ENCODE measurements at regions not wholly inside any gene's neighbourhood (a gene's known extent, or its start where the extent isn't known, plus 50 kb on each side); places are given as distances from the start of the nearest gene placed in this dataset.

DNA sequence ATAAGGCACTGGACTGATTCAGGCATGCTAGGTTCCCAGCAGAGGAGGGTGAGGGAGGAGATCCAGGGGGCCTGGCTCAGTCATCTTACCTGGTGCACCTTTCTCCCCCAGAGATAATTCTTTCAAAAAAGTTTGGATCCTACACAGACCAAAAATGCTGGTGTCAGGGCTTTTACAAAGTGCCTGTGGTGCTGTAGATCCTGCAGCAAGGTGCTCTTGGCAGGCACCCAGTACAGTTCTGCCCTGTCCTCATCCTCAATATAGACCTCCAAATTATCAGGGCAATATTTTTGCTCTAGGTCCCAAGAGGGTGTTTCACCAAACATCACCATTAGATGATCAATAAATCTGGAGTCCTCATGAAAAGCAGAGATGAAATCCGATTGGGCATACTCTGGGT lies 78.5 kb upstream of the IGFBP3 start:
- ATAC-seq = no peak

DNA sequence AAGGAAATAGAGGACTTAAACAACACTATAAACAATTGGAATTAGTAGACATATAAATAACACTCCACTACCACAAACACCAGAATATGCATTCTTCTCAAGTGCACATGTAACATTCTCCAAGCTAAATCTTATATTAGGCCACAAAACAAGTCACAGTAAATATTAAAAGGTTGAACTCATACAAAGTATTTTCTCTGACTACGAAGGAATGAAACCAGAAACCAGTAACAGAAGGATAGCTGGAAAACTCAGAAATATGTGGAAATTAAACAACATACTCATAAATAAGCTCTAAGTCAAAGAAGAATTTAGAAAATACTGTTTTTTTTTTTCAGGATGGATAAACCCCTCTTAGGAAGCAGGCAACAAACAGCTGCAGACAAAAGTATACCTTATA lies 77.4 kb upstream of the IGFBP3 start:
- TF ChIP-seq POLR2A (IDR thresholded peaks at IDR 0.05) = no peak
- TF ChIP-seq, protein P1, sequence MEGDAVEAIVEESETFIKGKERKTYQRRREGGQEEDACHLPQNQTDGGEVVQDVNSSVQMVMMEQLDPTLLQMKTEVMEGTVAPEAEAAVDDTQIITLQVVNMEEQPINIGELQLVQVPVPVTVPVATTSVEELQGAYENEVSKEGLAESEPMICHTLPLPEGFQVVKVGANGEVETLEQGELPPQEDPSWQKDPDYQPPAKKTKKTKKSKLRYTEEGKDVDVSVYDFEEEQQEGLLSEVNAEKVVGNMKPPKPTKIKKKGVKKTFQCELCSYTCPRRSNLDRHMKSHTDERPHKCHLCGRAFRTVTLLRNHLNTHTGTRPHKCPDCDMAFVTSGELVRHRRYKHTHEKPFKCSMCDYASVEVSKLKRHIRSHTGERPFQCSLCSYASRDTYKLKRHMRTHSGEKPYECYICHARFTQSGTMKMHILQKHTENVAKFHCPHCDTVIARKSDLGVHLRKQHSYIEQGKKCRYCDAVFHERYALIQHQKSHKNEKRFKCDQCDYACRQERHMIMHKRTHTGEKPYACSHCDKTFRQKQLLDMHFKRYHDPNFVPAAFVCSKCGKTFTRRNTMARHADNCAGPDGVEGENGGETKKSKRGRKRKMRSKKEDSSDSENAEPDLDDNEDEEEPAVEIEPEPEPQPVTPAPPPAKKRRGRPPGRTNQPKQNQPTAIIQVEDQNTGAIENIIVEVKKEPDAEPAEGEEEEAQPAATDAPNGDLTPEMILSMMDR (IDR thresholded peaks at IDR 0.05) = no peak
- Histone ChIP-seq H3K4me3 (no peak overlapping the region), H3K9me3 (peaks cover 0 to 51% (median 20%) of the 10 kb centered on the region in 12 donors), H3K27ac (no peak overlapping the region), H3K36me3 (no peaks in the 10 kb centered on the region), H3K4me1 (no peaks in the 10 kb centered on the region), H3K27me3 (no peaks in the 10 kb centered on the region)
- 91 to 97% (median 94%) methylated on average over 1 of the region's 1 CpG for WGBS, 4 donors
- DNase-seq (no peak), ATAC-seq (no peak)
- intact Hi-C loops (cut with DNase I) = no loop called here

More for the DNA sequence above, 78.5 kb upstream of the IGFBP3 start:
- H3K36me3 ChIP-seq = no peaks in the 10 kb centered on the region
- H3K27me3 ChIP-seq = no peaks in the 10 kb centered on the region
- no peak overlapping the region for H3K27ac ChIP-seq
- DNase-seq = no peak
- no peak overlapping the region for H3K4me3 ChIP-seq
- 33 to 100% (median 76%) methylated on average over 1 of the region's 1 CpG for WGBS, 4 donors
- intact Hi-C loops (cut with DNase I) = no loop called here
- H3K9me3 ChIP-seq = peaks cover 0 to 51% (median 20%) of the 10 kb centered on the region in 12 donors
- no peaks in the 10 kb centered on the region for H3K4me1 ChIP-seq
- TF ChIP-seq POLR2A (IDR thresholded peaks at IDR 0.05) = no peak
- TF ChIP-seq, protein P1 (IDR thresholded peaks at IDR 0.05) = no peak

DNA sequence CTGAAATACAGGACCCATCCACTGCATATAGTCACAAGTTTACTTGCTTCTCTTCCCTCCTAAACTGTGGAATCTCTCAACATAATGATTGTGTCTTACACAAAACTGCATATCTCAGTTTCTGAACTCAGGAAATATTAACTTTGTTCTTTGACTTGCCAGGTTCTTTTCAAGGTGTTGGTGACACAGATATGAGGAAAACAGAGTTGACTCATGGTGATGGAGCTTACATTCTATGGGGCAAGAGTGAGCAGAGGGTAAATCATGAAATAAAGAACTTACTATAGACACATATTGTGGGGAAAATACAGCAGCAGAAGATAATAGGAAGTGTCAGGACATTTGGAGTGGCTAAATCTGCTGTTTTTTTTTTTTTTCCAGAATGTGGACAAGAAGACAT lies 72.5 kb upstream of the IGFBP3 start:
- H3K36me3 ChIP-seq = no peaks in the 10 kb centered on the region
- H3K9me3 ChIP-seq = peaks cover 0 to 36% (median 20%) of the 10 kb centered on the region in 12 donors
- H3K4me3 ChIP-seq = no peak overlapping the region
- H3K27ac ChIP-seq = no peak overlapping the region
- no peaks in the 10 kb centered on the region for H3K27me3 ChIP-seq
- TF ChIP-seq POLR2A (IDR thresholded peaks at IDR 0.05) = no peak
- TF ChIP-seq, protein P1 (IDR thresholded peaks at IDR 0.05) = no peak
- no peaks in the 10 kb centered on the region for H3K4me1 ChIP-seq
- ATAC-seq (no peak), DNase-seq (no peak)
- intact Hi-C loops (cut with DNase I) = no loop called here

DNA sequence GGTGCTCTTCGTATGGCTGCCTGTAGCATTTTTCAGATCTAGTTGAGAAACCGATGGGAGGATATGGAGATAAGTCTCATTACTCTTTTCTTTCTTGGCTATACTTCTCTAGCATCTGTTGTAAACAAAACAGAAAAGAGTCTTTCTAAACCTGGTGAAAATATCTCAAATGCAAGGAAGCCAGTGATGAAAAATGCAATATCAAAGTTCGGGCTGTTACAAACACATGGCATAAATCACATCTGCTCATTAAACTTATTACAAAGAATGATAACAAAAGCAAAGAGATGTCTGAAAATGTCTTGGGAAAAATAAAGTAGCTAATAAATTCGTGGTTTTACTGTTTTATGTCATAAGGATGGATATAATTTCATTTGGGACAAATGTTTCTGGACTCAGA lies 71.8 kb upstream of the IGFBP3 start:
- ATAC-seq = no peak

DNA sequence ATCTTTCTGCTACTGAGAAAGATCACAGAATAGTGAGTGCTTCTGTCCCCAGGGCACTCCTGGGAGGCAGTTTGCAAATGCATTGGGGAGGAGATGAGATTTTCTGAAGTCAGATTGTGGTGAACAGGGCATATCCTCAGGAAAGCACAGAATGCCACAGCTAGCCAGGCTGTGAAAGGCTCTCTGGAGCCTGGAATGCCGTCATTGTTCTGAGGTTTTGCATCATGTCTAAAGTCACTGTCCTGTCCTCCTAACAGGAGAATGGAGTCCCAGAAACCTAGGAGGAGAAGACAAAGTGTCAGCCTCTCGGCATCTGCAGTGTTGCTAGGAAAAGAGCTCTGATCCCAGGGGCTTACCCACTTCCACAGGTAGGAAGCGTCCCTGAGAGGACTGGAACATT lies 69.2 kb upstream of the IGFBP3 start:
- 60 to 66% (median 60%) methylated on average over 3 of the region's 3 CpGs for WGBS, 4 donors
- no peak for TF ChIP-seq POLR2A (IDR thresholded peaks at IDR 0.05)
- TF ChIP-seq, protein P1 (IDR thresholded peaks at IDR 0.05) = no peak
- DNase-seq = no peak
- H3K4me3 ChIP-seq = no peak overlapping the region
- H3K27ac ChIP-seq = no peak overlapping the region
- ATAC-seq = no peak
- no peaks in the 10 kb centered on the region for H3K4me1 ChIP-seq
- no peaks in the 10 kb centered on the region for H3K36me3 ChIP-seq
- intact Hi-C loops (cut with DNase I) = no loop called here
- no peaks in the 10 kb centered on the region for H3K27me3 ChIP-seq
- H3K9me3 ChIP-seq = peaks cover 0 to 8% (median 2%) of the 10 kb centered on the region in 12 donors

More for the DNA sequence above, 71.8 kb upstream of the IGFBP3 start:
- 68 to 72% (median 69%) methylated on average over 4 of the region's 4 CpGs for WGBS, 4 donors
- H3K27me3 ChIP-seq = no peaks in the 10 kb centered on the region
- no peak overlapping the region for H3K4me3 ChIP-seq
- intact Hi-C loops (cut with DNase I) = no loop called here
- TF ChIP-seq POLR2A (IDR thresholded peaks at IDR 0.05) = no peak
- no peaks in the 10 kb centered on the region for H3K36me3 ChIP-seq
- no peaks in the 10 kb centered on the region for H3K4me1 ChIP-seq
- H3K9me3 ChIP-seq = peaks cover 0 to 34% (median 20%) of the 10 kb centered on the region in 12 donors
- DNase-seq = no peak
- no peak overlapping the region for H3K27ac ChIP-seq

Measured in heart left ventricle (tissue), 16 donors.